ENCODE measurements at regions not wholly inside any gene's neighbourhood (a gene's known extent, or its start where the extent isn't known, plus 50 kb on each side); places are given as distances from the start of the nearest gene placed in this dataset.

- no peak for TF ChIP-seq CTCF (IDR thresholded peaks at IDR 0.05; ENCODE audit: partially characterized antibody, unreplicated experiment)
- DNase-seq = no peak
- Mint-ChIP-seq H3K36me3 (ENCODE audit: unreplicated experiment) (no peaks in the 10 kb centered on the region), H3K27ac (ENCODE audit: unreplicated experiment) (no peak overlapping the region), H3K4me1 (ENCODE audit: low read depth, unreplicated experiment) (no peaks in the 10 kb centered on the region), H3K9me3 (ENCODE audit: unreplicated experiment) (no peaks in the 10 kb centered on the region), H3K27me3 (ENCODE audit: unreplicated experiment) (no peaks in the 10 kb centered on the region), H3K4me3 (ENCODE audit: unreplicated experiment) (no peak overlapping the region)
These were observed 152.1 kb upstream of the ALCAM start for GRCh38 chr3:105214590-105214989.

GRCh38 chr3:105222568-105223093 lies 144.1 kb upstream of the ALCAM start:
- Mint-ChIP-seq H3K4me3 (ENCODE audit: unreplicated experiment) (no peak overlapping the region), H3K27me3 (ENCODE audit: unreplicated experiment) (no peaks in the 10 kb centered on the region), H3K9me3 (ENCODE audit: unreplicated experiment) (no peaks in the 10 kb centered on the region), H3K36me3 (ENCODE audit: unreplicated experiment) (no peaks in the 10 kb centered on the region), H3K27ac (ENCODE audit: unreplicated experiment) (no peak overlapping the region), H3K4me1 (ENCODE audit: low read depth, unreplicated experiment) (no peaks in the 10 kb centered on the region)
- DNase-seq = no peak
- TF ChIP-seq CTCF (IDR thresholded peaks at IDR 0.05; ENCODE audit: partially characterized antibody, unreplicated experiment) = no peak

DNA sequence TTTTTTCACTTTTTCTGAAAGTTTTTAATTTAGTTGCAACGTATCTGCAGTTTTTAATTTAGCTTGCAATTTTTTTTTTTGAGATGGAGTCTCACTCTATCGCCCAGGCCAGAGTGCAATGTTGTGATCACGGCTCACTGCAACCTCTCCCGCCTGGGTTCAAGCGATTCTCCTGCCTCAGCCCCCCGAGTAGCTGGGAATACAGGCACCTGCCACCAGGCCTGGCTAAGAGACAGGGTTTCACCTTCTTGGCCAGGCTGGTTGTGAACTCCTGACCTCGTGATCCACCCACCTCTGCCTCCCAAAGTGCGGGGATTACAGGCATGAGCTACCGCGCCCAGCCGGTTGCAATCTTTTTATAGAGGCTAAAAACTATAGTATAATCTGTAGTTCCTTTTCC lies 142.9 kb upstream of the ALCAM start:
- no peaks in the 10 kb centered on the region for H3K9me3 Mint-ChIP-seq (ENCODE audit: unreplicated experiment)
- no peak overlapping the region for H3K27ac Mint-ChIP-seq (ENCODE audit: unreplicated experiment)
- DNase-seq = no peak
- no peak for TF ChIP-seq CTCF (IDR thresholded peaks at IDR 0.05; ENCODE audit: partially characterized antibody, unreplicated experiment)
- no peaks in the 10 kb centered on the region for H3K27me3 Mint-ChIP-seq (ENCODE audit: unreplicated experiment)
- no peak overlapping the region for H3K4me3 Mint-ChIP-seq (ENCODE audit: unreplicated experiment)
- no peaks in the 10 kb centered on the region for H3K4me1 Mint-ChIP-seq (ENCODE audit: low read depth, unreplicated experiment)
- no peaks in the 10 kb centered on the region for H3K36me3 Mint-ChIP-seq (ENCODE audit: unreplicated experiment)

DNA sequence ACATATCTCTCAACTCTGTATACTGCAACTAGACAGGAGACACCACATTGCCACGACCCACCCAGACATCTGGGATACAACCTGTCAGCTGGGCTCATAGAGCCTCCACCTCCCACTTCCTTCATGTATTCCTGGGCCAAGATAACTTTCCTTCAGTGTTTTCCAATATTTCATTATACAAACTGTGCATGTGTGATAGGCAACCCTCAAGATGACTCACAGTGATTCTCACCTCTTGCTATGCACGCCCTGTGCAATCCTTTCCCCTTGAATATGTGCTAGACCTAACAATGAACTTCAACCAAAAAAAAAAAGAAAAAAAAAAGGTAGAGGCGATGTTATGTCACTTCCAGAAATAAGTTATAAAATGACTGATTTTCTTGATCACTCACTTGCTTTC lies 138.0 kb upstream of the ALCAM start:
- Mint-ChIP-seq H3K36me3 (ENCODE audit: unreplicated experiment) (no peaks in the 10 kb centered on the region), H3K27me3 (ENCODE audit: unreplicated experiment) (no peaks in the 10 kb centered on the region), H3K4me3 (ENCODE audit: unreplicated experiment) (no peak overlapping the region), H3K4me1 (ENCODE audit: low read depth, unreplicated experiment) (no peaks in the 10 kb centered on the region), H3K9me3 (ENCODE audit: unreplicated experiment) (no peaks in the 10 kb centered on the region), H3K27ac (ENCODE audit: unreplicated experiment) (no peak overlapping the region)
- TF ChIP-seq CTCF (IDR thresholded peaks at IDR 0.05; ENCODE audit: partially characterized antibody, unreplicated experiment) = no peak
- no peak for DNase-seq

- peak overlapping the region; percentile 3 for H3K27ac Mint-ChIP-seq (ENCODE audit: unreplicated experiment)
- H3K4me3 Mint-ChIP-seq (ENCODE audit: unreplicated experiment) = no peak overlapping the region
- H3K27me3 Mint-ChIP-seq (ENCODE audit: unreplicated experiment) = no peaks in the 10 kb centered on the region
- DNase-seq = no peak
- H3K9me3 Mint-ChIP-seq (ENCODE audit: unreplicated experiment) = no peaks in the 10 kb centered on the region
- TF ChIP-seq CTCF (IDR thresholded peaks at IDR 0.05; ENCODE audit: partially characterized antibody, unreplicated experiment) = no peak
- peaks cover 21% of the 10 kb centered on the region for H3K4me1 Mint-ChIP-seq (ENCODE audit: low read depth, unreplicated experiment)
- no peaks in the 10 kb centered on the region for H3K36me3 Mint-ChIP-seq (ENCODE audit: unreplicated experiment)
These were observed 134.2 kb upstream of the ALCAM start for GRCh38 chr3:105232553-105232952.
